Fibroblast of skin of right quadriceps (primary cell): ENCODE measurements at regions not wholly inside any gene's neighbourhood (a gene's known extent, or its start where the extent isn't known, plus 50 kb on each side); places are given as distances from the start of the nearest gene placed in this dataset.
A peak's percentile ranks its signal among the peaks of the same experiment; 100 is the strongest.
"Not testable (repeated sequence)": the region's sequence is repeated elsewhere in the genome, so short reads cannot be mapped to it uniquely, and the experiment has no call there.

Source experiments
- DNase-seq: peaks from one replicate; pipeline ENCODE4 v3.0.0-alpha.2; 2013

DNA sequence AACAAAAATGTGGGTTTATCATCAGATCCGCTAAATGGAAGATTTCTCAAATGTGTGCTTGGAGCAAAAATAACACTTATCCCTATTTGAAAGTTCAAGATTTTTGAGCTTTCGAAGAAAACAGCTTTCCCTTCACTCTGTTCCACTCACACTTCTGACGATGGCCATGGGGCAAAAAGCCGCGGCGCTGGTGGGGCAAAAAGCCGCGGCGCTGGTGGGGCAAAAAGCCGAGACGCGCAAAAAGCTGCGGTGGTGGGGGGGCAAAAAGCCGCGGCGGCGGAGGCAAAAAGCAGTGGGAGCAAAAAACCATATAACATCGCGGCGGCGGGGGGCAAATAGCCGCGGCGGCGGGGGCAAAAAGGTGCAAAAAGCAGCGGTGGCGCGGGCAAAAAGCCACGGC is 1631.5 kb downstream of the RPIA start:
- not testable (repeated sequence) for DNase-seq

DNA sequence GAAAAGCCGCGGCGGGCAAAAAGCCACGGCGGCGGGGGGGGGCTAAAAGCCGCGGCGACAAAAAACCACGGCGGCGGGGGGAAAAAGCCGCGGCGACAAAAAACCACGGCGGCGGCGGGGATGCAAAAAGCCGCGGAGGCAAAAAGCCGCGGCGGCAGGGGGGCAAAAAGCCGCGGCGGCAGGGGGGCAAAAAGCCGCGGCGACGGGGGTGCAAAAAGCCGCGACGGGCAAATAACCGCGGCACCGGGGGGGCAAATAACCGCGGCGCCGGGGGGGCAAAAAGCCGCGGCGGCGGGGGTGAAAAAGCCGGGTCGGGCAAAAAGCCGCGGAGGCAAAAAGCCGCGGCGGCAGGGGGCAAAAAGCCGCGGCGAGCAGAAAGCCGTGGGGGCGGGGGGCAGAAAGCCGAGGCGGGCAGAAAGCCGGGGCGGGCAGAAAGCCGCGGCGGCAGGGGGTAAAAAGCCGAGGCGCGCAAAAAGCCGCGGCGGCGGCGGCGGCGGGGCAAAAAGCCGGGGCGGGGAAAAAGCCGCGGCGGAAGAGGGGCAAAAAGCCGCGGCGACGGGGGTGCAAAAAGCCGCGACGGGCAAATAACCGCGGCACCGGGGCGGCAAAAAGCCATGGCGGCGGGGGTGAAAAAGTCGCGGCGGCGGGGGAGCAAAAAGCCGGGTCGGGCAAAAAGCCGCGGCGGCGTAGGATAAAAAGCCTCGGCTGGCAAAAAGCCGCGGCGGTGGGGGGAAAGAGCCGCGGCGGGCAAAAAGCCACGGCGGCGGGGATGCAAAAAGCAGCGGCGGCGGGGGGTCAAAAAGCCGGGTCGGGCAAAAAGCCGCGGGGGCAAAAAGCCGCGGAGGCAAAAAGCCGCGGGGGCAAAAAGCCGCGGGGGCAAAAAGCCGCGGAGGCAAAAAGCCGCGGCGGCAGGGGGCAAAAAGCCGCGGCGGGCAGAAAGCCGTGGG is 1632.4 kb downstream of the RPIA start:
- peak; percentile 0 for DNase-seq

DNA sequence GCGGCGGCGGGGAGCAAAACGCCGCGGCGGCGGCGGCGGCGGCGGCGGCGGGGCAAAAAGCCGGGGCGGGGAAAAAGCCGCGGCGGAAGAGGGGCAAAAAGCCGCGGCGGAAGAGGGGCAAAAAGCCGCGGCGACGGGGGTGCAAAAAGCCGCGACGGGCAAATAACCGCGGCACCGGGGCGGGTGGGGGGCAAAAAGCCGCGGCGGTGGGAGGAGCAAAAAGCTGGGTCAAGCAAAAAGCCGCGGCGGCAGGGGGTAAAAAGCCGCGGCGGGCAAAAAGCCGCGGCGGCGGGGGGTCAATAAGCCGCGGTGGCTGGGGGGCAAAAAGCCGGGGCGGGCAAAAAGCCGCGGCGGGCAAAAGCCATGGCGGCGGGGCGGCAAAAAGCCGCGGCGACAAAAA is 1633.2 kb downstream of the RPIA start:
- not testable (repeated sequence) for DNase-seq

DNA sequence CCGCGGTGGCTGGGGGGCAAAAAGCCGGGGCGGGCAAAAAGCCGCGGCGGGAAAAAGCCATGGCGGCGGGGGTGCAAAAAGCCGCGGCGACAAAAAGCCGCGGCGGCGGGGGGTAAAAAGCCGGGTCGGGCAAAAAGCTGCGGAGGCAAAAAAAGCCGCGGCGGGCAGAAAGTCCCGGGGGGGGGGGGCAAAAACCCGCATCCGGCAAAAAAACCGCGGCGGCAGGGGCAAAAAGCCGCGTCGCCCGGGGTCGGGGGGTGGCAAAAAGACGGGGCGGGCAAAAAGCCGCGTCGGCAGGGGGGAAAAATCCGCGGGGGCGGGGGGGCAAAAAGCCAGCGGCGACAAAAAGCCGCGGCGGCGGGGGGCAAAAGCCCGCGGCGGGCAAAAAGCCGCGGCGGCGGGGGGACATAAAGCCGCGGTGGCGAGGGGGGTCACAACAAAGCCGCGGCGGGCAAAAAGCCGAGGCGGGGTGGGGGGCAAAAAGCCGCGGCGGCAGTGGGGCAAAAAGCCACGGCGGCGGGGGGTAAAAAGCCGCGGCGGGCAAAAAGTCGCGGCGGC is 1634.4 kb downstream of the RPIA start:
- DNase-seq = not testable (repeated sequence)

DNA sequence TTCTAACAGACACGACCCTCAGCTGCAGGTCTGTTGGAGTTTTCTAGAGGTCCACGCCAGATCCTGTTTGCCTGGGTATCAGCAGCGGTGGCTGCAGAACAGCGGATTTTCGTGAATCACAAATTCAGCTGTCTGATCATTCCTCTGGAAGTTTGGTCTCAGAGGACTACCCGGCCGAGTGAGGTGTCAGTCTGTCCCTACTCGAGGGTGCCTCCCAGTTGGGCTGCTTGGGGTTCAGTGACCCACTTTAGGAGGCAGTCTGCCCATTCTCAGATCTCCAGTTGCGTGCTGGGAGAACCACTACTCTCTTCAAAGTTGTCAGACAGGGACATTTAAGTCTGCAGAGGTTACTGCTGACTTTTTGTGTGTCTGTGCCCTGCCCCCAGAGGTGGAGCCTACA is 1664.1 kb downstream of the RPIA start:
- not testable (repeated sequence) for DNase-seq

DNA sequence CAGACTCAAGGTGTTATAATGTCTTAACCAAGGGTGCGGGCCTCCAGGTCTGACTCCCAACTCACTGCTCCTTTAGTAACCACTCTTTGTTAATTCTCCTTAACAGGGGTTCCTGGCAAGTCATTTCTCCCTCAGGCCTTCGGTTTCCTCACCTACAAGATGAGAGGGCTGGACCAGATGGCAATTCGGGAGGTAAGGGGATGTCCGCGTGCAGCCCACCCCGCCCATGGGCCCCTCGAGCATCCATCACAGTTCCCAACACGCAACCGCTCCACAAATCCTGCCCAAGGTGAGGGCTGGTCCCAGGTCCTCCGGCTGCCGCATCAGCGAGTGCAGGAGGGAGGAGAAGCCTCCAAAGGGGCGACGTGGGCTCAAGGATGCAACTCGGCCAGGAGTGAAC is 1667.9 kb downstream of the RPIA start:
- DNase-seq = not testable (repeated sequence)

DNA sequence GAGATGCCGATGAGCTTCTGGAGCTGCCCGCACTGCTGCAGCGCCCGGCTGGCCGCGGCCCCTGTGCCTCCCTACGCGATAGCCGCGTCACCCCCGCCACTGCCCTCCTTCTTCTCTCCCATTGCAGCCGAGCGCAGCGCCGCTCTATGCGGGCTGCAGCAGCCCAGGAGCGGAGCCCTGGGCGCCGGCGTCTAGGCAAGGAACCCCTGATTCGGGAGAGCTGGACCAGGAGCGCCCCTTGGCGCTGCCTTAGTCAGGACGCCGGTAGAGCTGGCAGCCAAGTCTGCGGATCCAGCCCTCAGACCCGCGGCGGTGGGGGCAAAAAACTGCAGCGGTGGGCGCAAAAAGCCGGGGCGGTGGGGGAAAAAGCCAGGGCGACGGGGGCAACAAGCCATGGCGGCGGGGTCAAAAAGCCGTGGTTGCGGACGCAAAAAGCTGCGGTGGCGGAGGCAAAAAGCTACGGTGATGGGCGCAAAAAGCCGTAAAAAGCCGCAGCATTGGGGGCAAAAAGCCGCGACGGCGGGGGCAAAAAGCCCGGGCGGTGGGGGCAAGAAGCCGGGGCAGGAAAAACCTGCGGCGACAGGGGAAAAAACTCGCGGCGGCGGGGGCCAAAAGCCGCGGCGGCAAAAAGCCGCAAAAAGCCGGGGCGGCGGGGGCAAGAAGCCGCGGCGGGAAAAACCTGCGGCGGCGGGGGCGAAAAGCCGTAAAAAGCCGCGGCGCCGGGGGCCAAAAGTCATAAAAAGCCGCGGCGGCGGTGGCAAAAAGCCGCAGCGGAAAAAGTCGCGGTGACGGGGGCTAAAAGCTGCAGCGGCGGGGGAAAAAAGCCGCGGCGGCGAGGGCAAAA is 1668.6 kb downstream of the RPIA start:
- DNase-seq = not testable (repeated sequence)

DNA sequence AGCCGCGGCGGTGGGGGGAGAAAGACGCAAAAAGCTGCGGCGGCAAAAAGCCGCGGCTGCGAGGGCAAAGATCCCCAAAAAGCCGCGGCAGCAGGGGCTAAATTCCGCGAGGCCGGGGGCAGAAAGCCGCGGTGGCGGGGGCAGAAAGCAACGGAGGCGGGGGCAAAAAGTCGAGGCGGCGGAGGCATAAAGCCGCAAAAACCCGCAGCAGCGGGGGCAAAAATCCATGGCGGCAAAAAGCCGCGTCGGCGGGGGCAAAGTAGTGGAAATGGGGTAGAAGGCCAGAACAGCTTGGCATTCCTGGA is 1669.2 kb downstream of the RPIA start:
- DNase-seq = not testable (repeated sequence)
